ENCODE measurements at regions not wholly inside any gene's neighbourhood (a gene's known extent, or its start where the extent isn't known, plus 50 kb on each side); places are given as distances from the start of the nearest gene placed in this dataset.

DNA sequence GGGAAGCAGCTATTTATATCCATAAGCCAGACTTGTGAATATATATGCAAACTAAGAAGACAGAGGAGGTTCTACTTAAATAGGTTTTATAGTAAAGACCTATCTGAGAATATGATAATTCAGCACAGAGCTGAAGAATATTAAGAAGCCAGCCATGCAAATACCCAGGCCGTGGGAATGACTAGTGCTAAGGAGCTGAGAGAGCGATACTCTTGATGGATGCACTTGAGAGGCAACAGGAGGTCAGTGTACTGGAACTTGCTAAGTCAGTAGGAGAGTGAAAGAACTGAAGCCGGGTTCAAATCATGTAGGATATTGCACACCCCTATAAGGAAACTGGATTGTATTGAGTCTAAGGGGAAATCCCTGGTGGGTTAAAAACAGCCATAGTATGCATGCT, 943.6 kb upstream of the MBL2 start:
- H2AFZ ChIP-seq (ENCODE audit: control insufficient read depth, low read length): no peak overlapping the region
- no peaks in the 10 kb centered on the region for H4K20me1 ChIP-seq (ENCODE audit: control insufficient read depth, extremely low read depth, insufficient read depth, low read length)
- no peak for DNase-seq (ENCODE audit: low read depth, low spot score)
- no peaks in the 10 kb centered on the region for H3K9me3 ChIP-seq (ENCODE audit: control insufficient read depth, low read depth, low read length)
- no peaks in the 10 kb centered on the region for H3K79me2 ChIP-seq (ENCODE audit: control insufficient read depth, insufficient read depth, low read length)
- TF ChIP-seq, protein P1, sequence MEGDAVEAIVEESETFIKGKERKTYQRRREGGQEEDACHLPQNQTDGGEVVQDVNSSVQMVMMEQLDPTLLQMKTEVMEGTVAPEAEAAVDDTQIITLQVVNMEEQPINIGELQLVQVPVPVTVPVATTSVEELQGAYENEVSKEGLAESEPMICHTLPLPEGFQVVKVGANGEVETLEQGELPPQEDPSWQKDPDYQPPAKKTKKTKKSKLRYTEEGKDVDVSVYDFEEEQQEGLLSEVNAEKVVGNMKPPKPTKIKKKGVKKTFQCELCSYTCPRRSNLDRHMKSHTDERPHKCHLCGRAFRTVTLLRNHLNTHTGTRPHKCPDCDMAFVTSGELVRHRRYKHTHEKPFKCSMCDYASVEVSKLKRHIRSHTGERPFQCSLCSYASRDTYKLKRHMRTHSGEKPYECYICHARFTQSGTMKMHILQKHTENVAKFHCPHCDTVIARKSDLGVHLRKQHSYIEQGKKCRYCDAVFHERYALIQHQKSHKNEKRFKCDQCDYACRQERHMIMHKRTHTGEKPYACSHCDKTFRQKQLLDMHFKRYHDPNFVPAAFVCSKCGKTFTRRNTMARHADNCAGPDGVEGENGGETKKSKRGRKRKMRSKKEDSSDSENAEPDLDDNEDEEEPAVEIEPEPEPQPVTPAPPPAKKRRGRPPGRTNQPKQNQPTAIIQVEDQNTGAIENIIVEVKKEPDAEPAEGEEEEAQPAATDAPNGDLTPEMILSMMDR (optimal IDR thresholded peaks at IDR 0.05 in 1 of 3, IDR thresholded peaks at IDR 0.05 in 1 of 3, conservative IDR thresholded peaks at IDR 0.05 in 1 of 3; ENCODE audit: extremely low read depth in 1 of 3, insufficient read depth in 2 of 3, low read length in 3 of 3): no peak
- TF ChIP-seq EZH2 (IDR thresholded peaks at IDR 0.05; ENCODE audit: low read length): no peak
- H3K9me1 ChIP-seq (ENCODE audit: control insufficient read depth, extremely low read depth, insufficient read depth, low read length): no peaks in the 10 kb centered on the region
- no peak overlapping the region for H3K9ac ChIP-seq (ENCODE audit: control insufficient read depth, extremely low read depth, insufficient read depth, low read length)
- H3K4me3 ChIP-seq (ENCODE audit: control insufficient read depth in 2 of 3, extremely low read depth in 1 of 3, insufficient read depth in 2 of 3, low read depth in 1 of 3, low read length in 3 of 3): no peak overlapping the region
- H3K36me3 ChIP-seq (ENCODE audit: control insufficient read depth in 2 of 2, extremely low read depth in 1 of 2, insufficient read depth in 2 of 2, low read length in 2 of 2): no peaks in the 10 kb centered on the region
- dilution Hi-C loops (cut with MboI; ENCODE audit: extremely low pct_ligation_motif_present, low sequenced_read_pairs): no loop called here
- H3K4me2 ChIP-seq (ENCODE audit: control insufficient read depth, extremely low read depth, insufficient read depth, low read depth, low read length): no peak overlapping the region
- H3K4me1 ChIP-seq (ENCODE audit: control insufficient read depth, extremely low read depth, insufficient read depth, low read length): no peaks in the 10 kb centered on the region
- H3K27ac ChIP-seq (ENCODE audit: control insufficient read depth, insufficient read depth, low read length): no peak overlapping the region
- no peaks in the 10 kb centered on the region for H3K27me3 ChIP-seq (ENCODE audit: control insufficient read depth, extremely low read depth, insufficient read depth, low read length)
- no peak for FAIRE-seq

DNA sequence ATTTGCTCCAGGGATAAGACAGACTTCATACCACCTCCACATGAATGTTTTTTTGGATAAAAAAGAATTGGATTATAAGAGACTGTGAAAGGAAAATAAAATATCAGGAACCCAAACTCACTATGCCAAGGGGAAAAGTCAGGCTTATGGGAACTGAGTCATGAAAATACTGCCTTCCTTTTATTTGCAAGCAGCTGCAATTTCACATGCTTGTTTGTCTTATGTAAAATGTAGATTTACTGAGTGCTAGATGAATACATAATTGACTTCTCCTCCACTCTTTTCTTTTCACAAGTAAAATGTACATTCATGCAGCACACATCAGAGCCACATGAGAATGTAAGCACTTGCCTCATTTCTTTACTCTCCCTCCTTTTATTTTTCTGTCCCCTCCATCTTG, 940.8 kb upstream of the MBL2 start:
- Histone ChIP-seq H3K79me2 (ENCODE audit: control insufficient read depth, insufficient read depth, low read length) (no peaks in the 10 kb centered on the region), H3K9ac (ENCODE audit: control insufficient read depth, extremely low read depth, insufficient read depth, low read length) (no peak overlapping the region), H3K9me1 (ENCODE audit: control insufficient read depth, extremely low read depth, insufficient read depth, low read length) (no peaks in the 10 kb centered on the region), H3K36me3 (ENCODE audit: control insufficient read depth in 2 of 2, extremely low read depth in 1 of 2, insufficient read depth in 2 of 2, low read length in 2 of 2) (no peaks in the 10 kb centered on the region), H2AFZ (ENCODE audit: control insufficient read depth, low read length) (no peak overlapping the region), H4K20me1 (ENCODE audit: control insufficient read depth, extremely low read depth, insufficient read depth, low read length) (no peaks in the 10 kb centered on the region), H3K4me3 (ENCODE audit: control insufficient read depth in 2 of 3, extremely low read depth in 1 of 3, insufficient read depth in 2 of 3, low read depth in 1 of 3, low read length in 3 of 3) (no peak overlapping the region), H3K27ac (ENCODE audit: control insufficient read depth, insufficient read depth, low read length) (no peak overlapping the region), H3K9me3 (ENCODE audit: control insufficient read depth, low read depth, low read length) (no peaks in the 10 kb centered on the region), H3K4me2 (ENCODE audit: control insufficient read depth, extremely low read depth, insufficient read depth, low read depth, low read length) (no peak overlapping the region), H3K27me3 (ENCODE audit: control insufficient read depth, extremely low read depth, insufficient read depth, low read length) (no peaks in the 10 kb centered on the region), H3K4me1 (ENCODE audit: control insufficient read depth, extremely low read depth, insufficient read depth, low read length) (no peaks in the 10 kb centered on the region)
- dilution Hi-C loops (cut with MboI; ENCODE audit: extremely low pct_ligation_motif_present, low sequenced_read_pairs): no loop called here
- DNase-seq (ENCODE audit: low read depth, low spot score) (no peak), FAIRE-seq (no peak)
- TF ChIP-seq, protein P1 (optimal IDR thresholded peaks at IDR 0.05 in 1 of 3, IDR thresholded peaks at IDR 0.05 in 1 of 3, conservative IDR thresholded peaks at IDR 0.05 in 1 of 3; ENCODE audit: extremely low read depth in 1 of 3, insufficient read depth in 2 of 3, low read length in 3 of 3): no peak
- no peak for TF ChIP-seq EZH2 (IDR thresholded peaks at IDR 0.05; ENCODE audit: low read length)
